HEK293T (cell line): ENCODE measurements at regions not wholly inside any gene's neighbourhood (a gene's known extent, or its start where the extent isn't known, plus 50 kb on each side); places are given as distances from the start of the nearest gene placed in this dataset.

Experiments
- CTBP1 ChIP-seq: fragments of 450-650 bp; IDR thresholded peaks from 2 replicates; pipeline ENCODE4 v1.6.1; 2016; ENCODE audit warnings: borderline replicate concordance
- FOXA1 ChIP-seq: fragments of 450-650 bp; IDR thresholded peaks from 2 replicates; pipeline ENCODE4 v1.6.1; 2016; ENCODE audit warnings: mild to moderate bottlenecking
- FOXK2 ChIP-seq: fragments of 450-650 bp; IDR thresholded peaks from 2 replicates; pipeline ENCODE4 v1.6.1; 2016; ENCODE audit warnings: mild to moderate bottlenecking
- FOXM1 ChIP-seq: fragments of 450-650 bp; IDR thresholded peaks from 2 replicates; pipeline ENCODE4 v1.6.1; 2017; ENCODE audit warnings: mild to moderate bottlenecking, borderline replicate concordance
- NFRKB ChIP-seq: fragments of 450-650 bp; IDR thresholded peaks from 2 replicates; pipeline ENCODE4 v1.6.1; 2016; ENCODE audit warnings: mild to moderate bottlenecking, moderate library complexity

- no peak for TF ChIP-seq FOXM1
- no peak for TF ChIP-seq CTBP1
- no peak for TF ChIP-seq FOXK2
- TF ChIP-seq NFRKB, result no peak
- TF ChIP-seq FOXA1, result no peak
Observed at GRCh38 chr2:67666386-67667053, 269.4 kb downstream of the ETAA1 start.
